IMR-90 (cell line): ENCODE measurements at regions not wholly inside any gene's neighbourhood (a gene's known extent, or its start where the extent isn't known, plus 50 kb on each side); places are given as distances from the start of the nearest gene placed in this dataset.
"Not testable (repeated sequence)": the region's sequence is repeated elsewhere in the genome, so short reads cannot be mapped to it uniquely, and the experiment has no call there.

Experiments
- ATAC-seq: fragments of 200-7000 bp; cut with Tn5 transposase; 2 replicates; pipeline ENCODE4 v1.9.1; 2020; ENCODE audit warnings: low read depth, mild to moderate bottlenecking, moderate library complexity
- BruUV-seq: library from RNA; stranded (reverse); fragments of 400-500 nt; replicated peaks from 2 replicates; lab custom pipeline; 2021; lab: Mats Ljungman, UMichigan
- CTCF ChIA-PET: fragments of 300-600 bp; formaldehyde crosslinking; extraction: SDS; loops from one replicate; lab custom pipeline; 2021; ENCODE audit warnings: antibody characterized with exemption; lab: Yijun Ruan, JAX
- POLR2A ChIA-PET: fragments of 300-600 bp; sonication (Branson Sonifier 250); formaldehyde crosslinking; loops from one replicate; lab custom pipeline; 2022; ENCODE audit warnings: antibody characterized with exemption; ENCODE audit not compliant: unreplicated experiment; lab: Charles Lee
- DNase-seq: peaks from one replicate; pipeline ENCODE4 v3.0.0; 2013
- H2AFZ ChIP-seq: replicated peaks from 2 replicates; pipeline ENCODE3; 2013; ENCODE audit warnings: low read length, mild to moderate bottlenecking; ENCODE audit not compliant: poor library complexity
- H2AK5ac ChIP-seq: 2 replicates; pipeline ENCODE4 v1.6.1; 2013; ENCODE audit warnings: low read depth, low read length, inconsistent platforms
- H2AK9ac ChIP-seq: replicated peaks from 2 replicates; pipeline ENCODE3; 2013; ENCODE audit warnings: mild to moderate bottlenecking, low read depth, low read length, moderate library complexity; ENCODE audit not compliant: poor library complexity
- H2BK120ac ChIP-seq: 2 replicates; pipeline ENCODE4 v1.6.1; 2013; ENCODE audit warnings: low read depth, low read length, inconsistent platforms
- H2BK15ac ChIP-seq: 3 replicates; pipeline ENCODE4 v1.6.1; 2013; ENCODE audit warnings: low read depth, low read length, inconsistent platforms
- H2BK20ac ChIP-seq: 2 replicates; pipeline ENCODE4 v1.6.1; 2013; ENCODE audit warnings: low read depth, mild to moderate bottlenecking, inconsistent platforms, low read length, moderate library complexity
- H2BK5ac ChIP-seq: 2 replicates; pipeline ENCODE4 v1.6.1; 2013; ENCODE audit warnings: mild to moderate bottlenecking, low read depth, low read length, inconsistent platforms; ENCODE audit not compliant: poor library complexity, severe bottlenecking
- H3K14ac ChIP-seq: replicated peaks from 2 replicates; pipeline ENCODE4 v1.6.1; 2013; ENCODE audit warnings: low read depth, low read length, inconsistent platforms
- H3K18ac ChIP-seq: 2 replicates; pipeline ENCODE4 v1.6.1; 2013; ENCODE audit warnings: low read depth, low read length, control low read depth
- H3K23ac ChIP-seq: 2 replicates; pipeline ENCODE4 v1.6.1; 2013; ENCODE audit warnings: low read depth, low read length, inconsistent platforms
- H3K27ac ChIP-seq: 2 replicates; pipeline ENCODE4 v1.5.1; 2013; ENCODE audit warnings: mild to moderate bottlenecking, control low read depth, low read length; ENCODE audit not compliant: insufficient read depth
- H3K27me3 ChIP-seq: 2 replicates; pipeline ENCODE4 v1.6.1; 2013; ENCODE audit warnings: low read length; ENCODE audit not compliant: control insufficient read depth, insufficient read depth
- H3K36me3 ChIP-seq: 2 replicates; pipeline ENCODE4 v1.6.1; 2013; ENCODE audit warnings: low read length, mixed read lengths; ENCODE audit not compliant: control insufficient read depth, insufficient read depth
- H3K4ac ChIP-seq: 2 replicates; pipeline ENCODE4 v1.6.1; 2013; ENCODE audit warnings: low read depth, low read length, inconsistent platforms
- H3K4me1 ChIP-seq: 2 replicates; pipeline ENCODE4 v1.6.1; 2013; ENCODE audit warnings: low read length, mixed read lengths; ENCODE audit not compliant: control insufficient read depth, insufficient read depth
- H3K4me2 ChIP-seq: 2 replicates; pipeline ENCODE4 v1.6.1; 2013; ENCODE audit warnings: low read depth, mild to moderate bottlenecking, control low read depth, low read length, moderate library complexity
- H3K4me3 ChIP-seq: 2 replicates; pipeline ENCODE4 v1.5.1; 2013; ENCODE audit warnings: low read depth, mild to moderate bottlenecking, control low read depth, low read length, moderate library complexity; ENCODE audit not compliant: insufficient read depth
- H3K56ac ChIP-seq: 2 replicates; pipeline ENCODE4 v1.6.1; 2013; ENCODE audit warnings: low read length, inconsistent platforms; ENCODE audit not compliant: insufficient read depth; ENCODE audit errors: extremely low read depth
- H3K79me1 ChIP-seq, 2 experiments: 2 replicates each; pipeline ENCODE4 v1.6.1; 2013; ENCODE audit warnings: low read length in 2 of 2, inconsistent platforms in 1 of 2, low read depth in 1 of 2
- H3K9ac ChIP-seq: 2 replicates; pipeline ENCODE4 v1.6.1; 2013; ENCODE audit warnings: low read depth, low read length, control low read depth
- H3K9me1 ChIP-seq: 2 replicates; pipeline ENCODE4 v1.6.1; 2013; ENCODE audit warnings: low read length, inconsistent platforms; ENCODE audit not compliant: insufficient read depth
- H3K9me3 ChIP-seq: 2 replicates; pipeline ENCODE4 v1.6.1; 2013; ENCODE audit warnings: low read length; ENCODE audit not compliant: control insufficient read depth, insufficient read depth
- H4K20me1 ChIP-seq: 2 replicates; pipeline ENCODE4 v1.6.1; 2013; ENCODE audit warnings: low read length, inconsistent platforms; ENCODE audit not compliant: insufficient read depth
- H4K5ac ChIP-seq: 2 replicates; pipeline ENCODE4 v1.6.1; 2013; ENCODE audit warnings: mild to moderate bottlenecking, low read depth, low read length, control low read depth
- H4K8ac ChIP-seq, 2 experiments: 2 replicates each; pipeline ENCODE4 v1.6.1; 2013; ENCODE audit warnings: low read depth in 2 of 2, low read length in 2 of 2, control low read depth in 1 of 2, inconsistent platforms in 1 of 2
- H4K91ac ChIP-seq: 2 replicates; pipeline ENCODE4 v1.6.1; 2013; ENCODE audit warnings: low read depth, low read length, inconsistent platforms; ENCODE audit not compliant: insufficient read depth
- WGBS, 2 experiments: methylation state at CpG; one replicate each; pipeline versions ENCODE4 v1.1.5 to v1.1.7; 2013; ENCODE audit warnings: missing lambda C conversion rate in 2 of 2; ENCODE audit not compliant: insufficient read length in 1 of 2; ENCODE audit errors: extremely low coverage in 2 of 2; 5-methylcytosine and 5-hydroxymethylcytosine counted together
- dilution Hi-C: fragments of 300-500 bp; cut with HindIII; formaldehyde crosslinking; loops from one replicate; pipeline ENCODE4 v1.14.3; 2018; ENCODE audit warnings: low sequenced_read_pairs; ENCODE audit not compliant: unreplicated experiment
- in situ Hi-C: fragments of 300-500 bp; cut with MboI; formaldehyde crosslinking; loops from 3 replicates; pipeline ENCODE4 v1.14.3; 2019; ENCODE audit warnings: low sequenced_read_pairs, inconsistent platforms, mixed read lengths
- intact Hi-C: fragments of 100-400 bp; cut with micrococcal nuclease; formaldehyde crosslinking; loops from 2 replicates; pipeline ENCODE4 v1.10.0; 2022

- H2AK9ac ChIP-seq, H2BK120ac ChIP-seq, CTCF ChIA-PET, in situ Hi-C loops, H3K9me3 ChIP-seq, H2AFZ ChIP-seq, H3K9ac ChIP-seq, DNase-seq, intact Hi-C loops, ATAC-seq, H3K56ac ChIP-seq, H4K91ac ChIP-seq, H3K9me1 ChIP-seq, H2BK20ac ChIP-seq, H3K79me1 ChIP-seq, BruUV-seq, H4K5ac ChIP-seq, POLR2A ChIA-PET, H3K18ac ChIP-seq, H3K4ac ChIP-seq, H3K27me3 ChIP-seq, dilution Hi-C loops, H3K4me2 ChIP-seq, H2BK15ac ChIP-seq, H3K27ac ChIP-seq, H3K23ac ChIP-seq, H3K36me3 ChIP-seq, H3K4me1 ChIP-seq, H3K14ac ChIP-seq, H3K4me3 ChIP-seq, H2BK5ac ChIP-seq, H4K20me1 ChIP-seq, H2AK5ac ChIP-seq, H4K8ac ChIP-seq: not testable (repeated sequence)
- WGBS, 2 experiments, result 45% methylated on average over 2 of the region's 2 CpGs; no CpG with 5 or more reads in 1 of the 2 experiments
Measured at GRCh38 chr6:55124241-55124640, 50.1 kb upstream of the HCRTR2 start.
